ENCODE measurements at regions not wholly inside any gene's neighbourhood (a gene's known extent, or its start where the extent isn't known, plus 50 kb on each side); places are given as distances from the start of the nearest gene placed in this dataset.
A peak's percentile ranks its signal among the peaks of the same experiment; 100 is the strongest.
"Not testable (repeated sequence)": the region's sequence is repeated elsewhere in the genome, so short reads cannot be mapped to it uniquely, and the experiment has no call there.

DNA sequence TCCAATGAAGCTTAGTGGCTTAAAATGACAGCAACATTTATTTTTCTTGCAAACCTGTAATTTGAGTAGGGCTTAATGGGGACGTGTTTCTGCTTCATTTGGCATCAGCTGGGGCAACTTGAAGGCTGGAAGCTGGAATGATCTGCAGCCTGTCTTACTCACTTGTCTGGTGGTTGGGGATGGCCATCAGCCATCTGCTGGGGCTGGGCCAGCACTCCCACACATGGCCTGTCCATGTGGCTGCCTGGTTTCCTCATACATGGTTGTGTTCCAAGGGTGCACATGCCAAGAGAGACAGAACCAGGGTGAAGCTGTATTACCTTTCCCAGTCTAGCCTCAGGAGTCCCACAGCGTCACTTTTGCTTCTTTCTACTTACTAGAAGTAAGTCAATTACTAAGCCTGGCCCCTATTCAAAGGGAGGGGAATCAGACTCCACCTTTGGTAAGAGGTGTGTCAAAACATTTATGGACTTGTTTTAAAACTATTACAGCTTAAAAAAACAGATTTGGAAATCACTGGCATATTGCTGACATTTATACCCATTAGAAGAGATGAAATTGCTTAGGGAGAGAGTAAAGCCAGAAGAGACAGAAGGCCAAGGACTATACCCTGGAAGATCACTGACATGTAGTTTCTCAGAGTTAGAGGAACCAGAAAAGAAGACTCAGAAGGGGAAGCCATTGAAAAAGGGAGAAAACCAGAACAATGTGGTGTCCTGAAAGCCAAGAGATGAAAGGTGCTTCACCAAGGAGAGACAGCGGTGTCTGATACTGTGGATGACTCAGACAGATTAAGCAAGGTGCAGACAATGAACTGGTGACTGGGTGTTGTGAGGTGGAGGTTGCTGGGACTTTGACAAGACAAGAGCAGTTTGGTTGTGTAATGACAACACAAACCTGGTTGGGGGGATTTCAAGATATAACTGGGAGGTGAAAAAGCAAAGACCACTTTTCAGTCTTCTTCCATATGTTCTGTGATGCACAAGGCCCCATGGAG, 345.2 kb downstream of the GJA1 start:
- TF ChIP-seq, protein P1, sequence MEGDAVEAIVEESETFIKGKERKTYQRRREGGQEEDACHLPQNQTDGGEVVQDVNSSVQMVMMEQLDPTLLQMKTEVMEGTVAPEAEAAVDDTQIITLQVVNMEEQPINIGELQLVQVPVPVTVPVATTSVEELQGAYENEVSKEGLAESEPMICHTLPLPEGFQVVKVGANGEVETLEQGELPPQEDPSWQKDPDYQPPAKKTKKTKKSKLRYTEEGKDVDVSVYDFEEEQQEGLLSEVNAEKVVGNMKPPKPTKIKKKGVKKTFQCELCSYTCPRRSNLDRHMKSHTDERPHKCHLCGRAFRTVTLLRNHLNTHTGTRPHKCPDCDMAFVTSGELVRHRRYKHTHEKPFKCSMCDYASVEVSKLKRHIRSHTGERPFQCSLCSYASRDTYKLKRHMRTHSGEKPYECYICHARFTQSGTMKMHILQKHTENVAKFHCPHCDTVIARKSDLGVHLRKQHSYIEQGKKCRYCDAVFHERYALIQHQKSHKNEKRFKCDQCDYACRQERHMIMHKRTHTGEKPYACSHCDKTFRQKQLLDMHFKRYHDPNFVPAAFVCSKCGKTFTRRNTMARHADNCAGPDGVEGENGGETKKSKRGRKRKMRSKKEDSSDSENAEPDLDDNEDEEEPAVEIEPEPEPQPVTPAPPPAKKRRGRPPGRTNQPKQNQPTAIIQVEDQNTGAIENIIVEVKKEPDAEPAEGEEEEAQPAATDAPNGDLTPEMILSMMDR (conservative IDR thresholded peaks at IDR 0.05; ENCODE audit: low read length), result no peak
- no peak overlapping the region for H3K4me3 ChIP-seq (ENCODE audit: low read length)
- peak; percentile 98 for DNase-seq (ENCODE audit: low read depth)

DNA sequence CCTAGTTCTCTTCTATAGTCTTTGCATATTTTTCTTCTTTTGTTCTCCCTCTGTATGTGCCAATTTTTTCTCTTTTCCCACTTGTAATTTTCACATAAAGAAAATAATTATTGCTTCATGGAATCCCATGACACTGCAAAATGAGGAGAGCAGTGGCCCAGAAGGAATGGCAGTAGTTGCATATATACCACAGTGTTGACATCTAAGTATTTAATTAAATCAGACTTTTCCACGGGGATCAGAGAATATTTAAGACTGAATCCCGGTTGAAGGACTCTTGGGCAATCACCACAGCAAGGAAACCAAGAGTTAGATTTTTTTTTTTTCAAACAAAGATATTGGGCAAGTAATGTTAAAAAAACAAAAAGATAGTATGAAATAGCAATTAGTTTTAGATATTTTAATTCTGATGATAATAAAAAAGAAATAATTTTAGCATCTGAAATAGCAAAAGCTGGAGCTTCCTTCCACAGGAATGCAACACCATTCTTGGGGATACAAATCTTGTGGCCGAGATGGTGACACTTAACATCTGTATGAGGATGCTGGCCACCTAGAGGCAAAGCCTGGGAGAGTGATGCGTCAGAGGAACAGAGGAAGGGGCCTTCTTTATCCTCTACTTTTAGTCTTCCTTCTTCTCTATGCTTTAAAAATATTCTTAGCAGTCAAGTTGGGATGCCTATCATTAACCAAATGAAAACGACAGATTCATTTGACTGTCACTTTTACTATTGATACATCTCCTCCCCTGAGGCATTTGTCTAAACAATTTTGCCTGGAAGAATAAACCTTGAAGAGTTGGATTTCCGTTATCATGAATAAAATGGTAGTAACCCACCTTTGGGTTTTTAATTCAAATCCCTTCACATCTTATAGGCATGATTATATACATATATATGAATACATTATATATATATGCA, 356.2 kb downstream of the GJA1 start:
- no peak overlapping the region for H3K4me3 ChIP-seq (ENCODE audit: low read length)
- TF ChIP-seq, protein P1 (conservative IDR thresholded peaks at IDR 0.05; ENCODE audit: low read length), result peak; percentile 50
- DNase-seq (ENCODE audit: low read depth), result peak; percentile 92

DNA sequence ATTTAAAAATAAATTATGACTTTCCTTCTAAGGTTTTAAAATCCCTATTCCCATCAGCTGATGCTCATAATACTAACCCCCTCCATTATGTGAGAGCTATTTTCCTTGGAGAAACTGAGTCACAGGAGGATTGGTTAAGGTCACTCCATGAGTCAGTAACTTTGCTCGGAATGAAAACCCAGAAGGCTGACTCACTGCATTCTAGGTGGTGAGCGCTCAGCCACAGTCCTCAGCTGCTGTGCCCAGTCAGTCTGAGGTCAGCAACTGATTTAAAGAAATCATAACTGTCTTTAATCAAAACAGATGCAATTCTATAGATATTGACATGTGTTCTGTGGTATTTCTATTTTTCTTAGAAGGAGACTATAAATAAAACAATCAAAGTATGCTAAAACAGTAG, 359.2 kb downstream of the GJA1 start:
- DNase-seq (ENCODE audit: low read depth), result peak; percentile 91
- TF ChIP-seq, protein P1 (conservative IDR thresholded peaks at IDR 0.05; ENCODE audit: low read length), result no peak
- no peak overlapping the region for H3K4me3 ChIP-seq (ENCODE audit: low read length)

DNA sequence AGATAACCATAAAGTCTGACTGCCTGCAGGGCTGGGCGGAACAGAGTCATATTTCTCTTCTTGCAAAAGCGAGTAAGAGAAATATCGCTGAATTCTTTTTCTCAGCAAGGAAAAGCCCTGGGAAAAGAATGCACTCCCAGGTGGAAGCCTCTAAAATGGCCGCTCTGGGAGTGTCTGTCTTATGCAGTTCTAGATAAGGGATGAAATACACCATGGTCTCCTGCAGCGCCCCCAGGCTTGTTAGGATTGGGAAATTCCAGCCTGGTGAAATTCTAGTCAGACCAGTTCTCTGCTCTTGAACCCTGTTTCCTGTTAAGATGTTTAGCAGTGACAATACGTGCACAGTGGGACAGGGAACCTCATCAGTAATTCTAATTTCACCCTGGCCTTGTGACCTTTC, 362.2 kb downstream of the GJA1 start:
- DNase-seq (ENCODE audit: low read depth); H3K4me3 ChIP-seq (ENCODE audit: low read length): not testable (repeated sequence)

DNA sequence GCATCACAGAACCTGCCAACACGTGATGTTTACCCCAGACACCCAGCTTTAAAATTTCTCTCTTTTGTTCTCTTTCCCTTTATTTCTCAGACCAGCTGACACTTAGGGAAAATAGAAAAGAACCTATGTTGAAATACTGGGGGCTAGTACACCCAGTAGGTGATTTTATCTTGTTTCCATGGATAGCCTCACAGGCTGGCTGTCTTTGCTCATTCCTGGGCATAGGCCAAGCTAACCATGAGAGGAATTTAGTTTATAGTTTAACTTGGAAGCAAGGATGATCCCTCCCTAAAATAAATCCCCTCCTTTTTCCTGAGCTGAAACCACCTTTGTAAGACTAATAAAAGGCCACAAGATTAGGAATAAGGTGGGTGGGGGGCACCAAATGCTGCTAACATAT, 362.7 kb downstream of the GJA1 start:
- not testable (repeated sequence) for H3K4me3 ChIP-seq (ENCODE audit: low read length)
- peak; percentile 15 for DNase-seq (ENCODE audit: low read depth)

DNA sequence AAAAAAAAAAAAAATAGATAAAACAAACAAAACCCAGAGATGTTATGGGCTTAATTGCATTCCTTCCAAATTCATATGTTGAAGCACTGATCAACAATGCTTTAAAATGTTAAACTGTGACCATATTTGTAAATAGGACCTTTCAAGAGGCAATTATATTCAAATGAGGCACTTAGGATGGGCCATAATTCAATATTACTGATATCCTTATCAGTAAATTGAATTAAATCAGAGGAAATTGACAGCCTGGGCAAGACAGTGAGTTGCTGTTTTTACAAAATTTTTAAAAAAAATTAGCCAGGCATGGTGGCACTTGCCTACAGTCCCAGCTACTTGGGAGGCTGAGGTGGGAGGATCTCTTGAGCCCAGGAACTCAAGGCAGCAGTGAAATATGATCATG, 364.1 kb downstream of the GJA1 start:
- no peak for DNase-seq (ENCODE audit: low read depth)
- TF ChIP-seq, protein P1 (conservative IDR thresholded peaks at IDR 0.05; ENCODE audit: low read length), result no peak
- no peak overlapping the region for H3K4me3 ChIP-seq (ENCODE audit: low read length)

DNA sequence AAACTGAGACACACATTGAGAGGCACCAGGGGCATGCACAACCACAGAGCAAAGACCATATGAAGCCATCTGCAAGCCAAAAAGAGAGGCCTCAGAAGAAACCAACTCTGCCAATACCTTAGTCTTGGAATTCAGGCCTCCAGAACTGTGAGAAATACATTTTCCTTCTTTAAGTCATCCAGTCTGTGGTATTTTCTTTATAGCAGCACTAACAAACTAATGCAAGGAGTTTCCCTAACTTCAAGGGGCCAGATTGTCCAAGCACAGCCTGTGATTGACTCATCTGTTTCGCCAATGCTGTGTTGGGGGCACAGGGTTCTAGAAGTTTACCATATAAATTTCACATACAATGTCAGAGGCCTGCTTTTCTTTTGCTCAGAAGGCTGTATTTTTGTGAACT, 364.6 kb downstream of the GJA1 start:
- TF ChIP-seq, protein P1 (conservative IDR thresholded peaks at IDR 0.05; ENCODE audit: low read length), result no peak
- peak; percentile 8 for DNase-seq (ENCODE audit: low read depth)
- no peak overlapping the region for H3K4me3 ChIP-seq (ENCODE audit: low read length)
